ENCODE measurements at regions not wholly inside any gene's neighbourhood (a gene's known extent, or its start where the extent isn't known, plus 50 kb on each side); places are given as distances from the start of the nearest gene placed in this dataset.

DNA sequence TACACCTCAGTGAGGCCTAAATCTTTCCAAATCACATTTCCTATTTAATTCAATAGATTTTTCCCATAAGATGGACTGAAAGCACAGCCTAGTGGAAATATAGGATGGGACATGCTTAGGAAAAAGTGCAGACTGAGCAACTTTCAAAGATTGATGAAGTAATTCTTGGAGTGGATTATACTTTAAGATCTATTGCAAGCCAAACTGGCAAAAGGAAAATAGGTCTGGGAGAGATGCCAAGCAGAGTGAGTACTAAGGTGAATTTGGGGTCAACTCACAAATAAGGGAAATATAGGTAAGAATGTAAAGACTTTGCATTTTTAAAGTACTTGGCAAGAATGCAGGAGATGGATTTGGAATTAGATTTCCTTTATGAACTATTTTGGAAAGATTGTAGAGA is 170.2 kb upstream of the FOXG1 start:
- TF ChIP-seq, protein P1, sequence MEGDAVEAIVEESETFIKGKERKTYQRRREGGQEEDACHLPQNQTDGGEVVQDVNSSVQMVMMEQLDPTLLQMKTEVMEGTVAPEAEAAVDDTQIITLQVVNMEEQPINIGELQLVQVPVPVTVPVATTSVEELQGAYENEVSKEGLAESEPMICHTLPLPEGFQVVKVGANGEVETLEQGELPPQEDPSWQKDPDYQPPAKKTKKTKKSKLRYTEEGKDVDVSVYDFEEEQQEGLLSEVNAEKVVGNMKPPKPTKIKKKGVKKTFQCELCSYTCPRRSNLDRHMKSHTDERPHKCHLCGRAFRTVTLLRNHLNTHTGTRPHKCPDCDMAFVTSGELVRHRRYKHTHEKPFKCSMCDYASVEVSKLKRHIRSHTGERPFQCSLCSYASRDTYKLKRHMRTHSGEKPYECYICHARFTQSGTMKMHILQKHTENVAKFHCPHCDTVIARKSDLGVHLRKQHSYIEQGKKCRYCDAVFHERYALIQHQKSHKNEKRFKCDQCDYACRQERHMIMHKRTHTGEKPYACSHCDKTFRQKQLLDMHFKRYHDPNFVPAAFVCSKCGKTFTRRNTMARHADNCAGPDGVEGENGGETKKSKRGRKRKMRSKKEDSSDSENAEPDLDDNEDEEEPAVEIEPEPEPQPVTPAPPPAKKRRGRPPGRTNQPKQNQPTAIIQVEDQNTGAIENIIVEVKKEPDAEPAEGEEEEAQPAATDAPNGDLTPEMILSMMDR (IDR thresholded peaks at IDR 0.05; ENCODE audit: low read depth, low read length, poor library complexity, severe bottlenecking), result no peak
- no peak for TF ChIP-seq EZH2phosphoT487 (IDR thresholded peaks at IDR 0.05; ENCODE audit: borderline replicate concordance, low read length)

Measured in DOHH2 (cell line).